SK-N-SH (cell line): ENCODE measurements at regions not wholly inside any gene's neighbourhood (a gene's known extent, or its start where the extent isn't known, plus 50 kb on each side); places are given as distances from the start of the nearest gene placed in this dataset.

Experiments used
- CTCF ChIP-seq: fragments of 200-600 bp; sonication (generic); IDR thresholded peaks from 2 replicates; pipeline ENCODE4 v1.6.1; 2017; ENCODE audit warnings: antibody characterized with exemption, mild to moderate bottlenecking, moderate library complexity
- FOXM1 ChIP-seq: IDR thresholded peaks from 2 replicates; pipeline ENCODE4 v1.4.0; 2012; ENCODE audit warnings: low read depth, mild to moderate bottlenecking
- MAX ChIP-seq: IDR thresholded peaks from 2 replicates; pipeline ENCODE4 v1.4.0; 2012; ENCODE audit warnings: low read depth
- MXI1 ChIP-seq: IDR thresholded peaks from 2 replicates; pipeline ENCODE4 v1.6.1; 2012; ENCODE audit warnings: mild to moderate bottlenecking, low read depth, low read length, improper control_type of control experiment
- POLR2AphosphoS5 ChIP-seq: IDR thresholded peaks from 2 replicates; pipeline ENCODE4 v1.6.1; 2012; ENCODE audit warnings: low read depth, low read length
- RAD21 ChIP-seq: IDR thresholded peaks from 2 replicates; pipeline ENCODE4 v1.6.1; 2012; ENCODE audit warnings: mild to moderate bottlenecking, low read length
- RFX5 ChIP-seq: IDR thresholded peaks from 2 replicates; pipeline ENCODE4 v1.6.1; 2012; ENCODE audit warnings: mild to moderate bottlenecking, improper control_type of control experiment, low read length
- SMC3 ChIP-seq: IDR thresholded peaks from 2 replicates; pipeline ENCODE4 v1.6.1; 2012; ENCODE audit warnings: low read depth, low read length, improper control_type of control experiment
- TAF1 ChIP-seq: IDR thresholded peaks from 2 replicates; pipeline ENCODE4 v1.6.1; 2012; ENCODE audit warnings: low read depth, mild to moderate bottlenecking, low read length, moderate library complexity, borderline replicate concordance
- TEAD4 ChIP-seq: IDR thresholded peaks from 2 replicates; pipeline ENCODE4 v1.4.0; 2012; ENCODE audit warnings: mild to moderate bottlenecking, borderline replicate concordance; ENCODE audit not compliant: insufficient read depth
- TF ChIP-seq, protein P1 (sequence below): fragments of 150-350 bp; IDR thresholded peaks from 2 replicates; pipeline ENCODE4 v1.6.1; 2016; ENCODE audit warnings: mild to moderate bottlenecking, low read depth, low read length

DNA sequence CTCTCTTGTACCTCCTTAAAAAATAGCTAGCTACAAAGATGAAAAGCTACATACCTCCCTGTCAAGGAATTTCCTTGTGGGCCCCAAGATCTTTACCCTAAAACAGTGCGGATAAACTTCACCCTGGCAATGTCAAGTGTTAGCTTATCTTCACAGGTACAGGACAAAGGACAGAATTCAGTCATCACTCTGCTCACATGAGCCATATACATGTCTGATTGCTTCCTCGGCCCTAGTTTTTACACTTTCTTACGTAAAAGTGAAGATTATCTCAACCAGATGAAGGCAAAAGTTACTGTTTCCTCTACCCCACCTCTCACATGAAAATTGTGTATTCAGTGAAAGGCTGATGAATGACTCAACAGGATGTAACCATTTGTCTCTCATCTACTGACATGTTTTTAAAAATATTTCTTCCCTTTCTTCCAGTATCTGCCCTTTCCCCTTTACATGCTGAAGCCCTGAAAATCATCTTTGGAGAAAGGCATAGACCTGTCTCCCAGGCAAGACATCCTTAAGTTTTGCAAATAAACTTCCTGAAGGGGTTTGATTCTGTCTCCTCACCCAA, 890.1 kb downstream of the GALC start:
- no peak for TF ChIP-seq CTCF
- no peak for TF ChIP-seq RAD21
- no peak for TF ChIP-seq POLR2AphosphoS5
- no peak for TF ChIP-seq MAX
- no peak for TF ChIP-seq FOXM1
- TF ChIP-seq TEAD4 = no peak
- no peak for TF ChIP-seq MXI1
- TF ChIP-seq, protein P1, sequence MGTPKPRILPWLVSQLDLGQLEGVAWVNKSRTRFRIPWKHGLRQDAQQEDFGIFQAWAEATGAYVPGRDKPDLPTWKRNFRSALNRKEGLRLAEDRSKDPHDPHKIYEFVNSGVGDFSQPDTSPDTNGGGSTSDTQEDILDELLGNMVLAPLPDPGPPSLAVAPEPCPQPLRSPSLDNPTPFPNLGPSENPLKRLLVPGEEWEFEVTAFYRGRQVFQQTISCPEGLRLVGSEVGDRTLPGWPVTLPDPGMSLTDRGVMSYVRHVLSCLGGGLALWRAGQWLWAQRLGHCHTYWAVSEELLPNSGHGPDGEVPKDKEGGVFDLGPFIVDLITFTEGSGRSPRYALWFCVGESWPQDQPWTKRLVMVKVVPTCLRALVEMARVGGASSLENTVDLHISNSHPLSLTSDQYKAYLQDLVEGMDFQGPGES = no peak
- no peak for TF ChIP-seq RFX5
- TF ChIP-seq TAF1 = no peak
- TF ChIP-seq SMC3 = no peak
